ENCODE measurements at regions not wholly inside any gene's neighbourhood (a gene's known extent, or its start where the extent isn't known, plus 50 kb on each side); places are given as distances from the start of the nearest gene placed in this dataset.
"Not testable (repeated sequence)": the region's sequence is repeated elsewhere in the genome, so short reads cannot be mapped to it uniquely, and the experiment has no call there.

GRCh38 chr2:60350791-60351190 is 202.7 kb downstream of the BCL11A start:
- Histone ChIP-seq H3K27me3 (ENCODE audit: control insufficient read depth in 3 of 3, insufficient read depth in 3 of 3, low read length in 3 of 3) (peaks cover 0 to 8% (median 7%) of the 10 kb centered on the region in 3 donors), H3K9me3 (ENCODE audit: control insufficient read depth in 3 of 3, low read length in 3 of 3) (peaks cover 0 to 3% (median 2%) of the 10 kb centered on the region in 3 donors), H3K4me1 (ENCODE audit: control insufficient read depth in 3 of 3, insufficient read depth in 3 of 3, low read length in 3 of 3) (no peaks in the 10 kb centered on the region), H3K9ac (ENCODE audit: low read depth in 1 of 3, low read length in 3 of 3) (no peak overlapping the region), H3K27ac (ENCODE audit: low read depth, low read length) (no peak overlapping the region), H3K4me3 (ENCODE audit: low read length in 3 of 3) (no peak overlapping the region), H3K36me3 (ENCODE audit: control insufficient read depth in 3 of 3, insufficient read depth in 3 of 3, low read length in 3 of 3) (no peaks in the 10 kb centered on the region)

DNA sequence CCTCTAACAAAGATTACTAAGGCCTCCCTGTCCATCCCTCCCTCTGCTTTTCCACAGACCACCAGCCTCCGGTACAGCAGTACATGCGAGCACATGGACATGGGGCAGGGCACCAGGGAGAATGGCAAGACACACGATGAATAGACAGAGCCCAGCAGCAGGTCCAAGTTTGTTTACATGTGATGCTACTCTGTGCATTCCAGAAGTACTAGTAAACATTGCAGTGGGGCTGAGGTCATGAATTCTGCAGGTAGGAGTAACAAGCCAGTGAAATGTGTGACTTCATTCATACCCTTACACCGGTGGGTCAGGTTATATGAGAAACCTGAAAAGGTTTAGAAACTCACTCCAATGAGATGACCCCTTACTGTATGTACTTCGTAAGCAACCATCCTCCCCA is 205.7 kb downstream of the BCL11A start:
- Histone ChIP-seq H3K4me3 (ENCODE audit: low read length in 3 of 3) (no peak overlapping the region), H3K27me3 (ENCODE audit: control insufficient read depth in 3 of 3, insufficient read depth in 3 of 3, low read length in 3 of 3) (peaks cover 0 to 5% (median 5%) of the 10 kb centered on the region in 3 donors), H3K27ac (ENCODE audit: low read depth, low read length) (no peak overlapping the region), H3K4me1 (ENCODE audit: control insufficient read depth in 3 of 3, insufficient read depth in 3 of 3, low read length in 3 of 3) (no peaks in the 10 kb centered on the region), H3K36me3 (ENCODE audit: control insufficient read depth in 3 of 3, insufficient read depth in 3 of 3, low read length in 3 of 3) (no peaks in the 10 kb centered on the region), H3K9ac (ENCODE audit: low read depth in 1 of 3, low read length in 3 of 3) (no peak overlapping the region), H3K9me3 (ENCODE audit: control insufficient read depth in 3 of 3, low read length in 3 of 3) (peaks cover 0 to 3% (median 2%) of the 10 kb centered on the region in 3 donors)

- H3K27ac ChIP-seq (ENCODE audit: low read depth, low read length); H3K9me3 ChIP-seq (ENCODE audit: control insufficient read depth in 3 of 3, low read length in 3 of 3); H3K9ac ChIP-seq (ENCODE audit: low read depth in 1 of 3, low read length in 3 of 3); H3K36me3 ChIP-seq (ENCODE audit: control insufficient read depth in 3 of 3, insufficient read depth in 3 of 3, low read length in 3 of 3); H3K4me3 ChIP-seq (ENCODE audit: low read length in 3 of 3); H3K27me3 ChIP-seq (ENCODE audit: control insufficient read depth in 3 of 3, insufficient read depth in 3 of 3, low read length in 3 of 3); H3K4me1 ChIP-seq (ENCODE audit: control insufficient read depth in 3 of 3, insufficient read depth in 3 of 3, low read length in 3 of 3): not testable (repeated sequence)
Observed at GRCh38 chr2:60342491-60342890, 211.0 kb downstream of the BCL11A start.

DNA sequence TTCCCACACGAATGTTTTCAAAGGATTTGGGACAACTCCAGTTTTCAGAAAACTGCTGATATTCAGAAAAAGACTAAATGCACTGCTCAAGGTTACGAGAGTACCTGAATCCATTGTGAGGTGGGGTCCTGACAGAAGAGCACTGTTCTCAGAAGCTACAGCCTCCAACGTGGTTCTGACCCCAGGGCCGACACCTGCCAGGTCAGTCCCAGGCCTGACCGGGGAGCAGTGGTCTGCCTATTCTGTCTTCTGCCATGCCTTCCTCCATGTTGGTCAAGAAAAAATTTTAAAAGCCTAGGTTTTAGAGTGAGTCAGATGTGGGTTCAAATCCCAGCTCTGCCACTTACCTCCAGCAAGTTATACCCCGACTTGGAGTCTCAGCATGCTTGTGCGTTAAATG is 212.3 kb downstream of the BCL11A start:
- H3K4me1 ChIP-seq (ENCODE audit: control insufficient read depth in 3 of 3, insufficient read depth in 3 of 3, low read length in 3 of 3): no peaks in the 10 kb centered on the region

DNA sequence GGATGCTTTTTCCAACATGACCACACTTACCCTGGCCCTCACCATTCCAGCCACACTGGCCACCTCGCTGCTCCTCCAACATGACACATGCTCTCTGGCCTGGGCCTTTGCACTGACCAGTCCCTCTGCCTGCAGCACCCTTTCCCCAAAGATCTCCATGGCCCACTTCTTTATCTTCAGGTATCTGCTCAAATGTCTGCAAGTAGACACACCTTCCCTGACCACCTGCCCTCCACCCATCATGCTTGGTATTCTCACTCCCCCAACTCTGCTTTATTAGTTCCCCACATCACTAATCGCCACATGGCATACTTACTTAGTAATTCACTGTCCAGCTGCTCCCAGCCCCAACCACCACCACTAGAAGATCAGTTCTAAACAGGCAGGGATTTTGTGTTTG is 214.2 kb downstream of the BCL11A start:
- no peak overlapping the region for H3K4me3 ChIP-seq (ENCODE audit: low read length in 3 of 3)
- H3K36me3 ChIP-seq (ENCODE audit: control insufficient read depth in 3 of 3, insufficient read depth in 3 of 3, low read length in 3 of 3): no peaks in the 10 kb centered on the region
- no peaks in the 10 kb centered on the region for H3K4me1 ChIP-seq (ENCODE audit: control insufficient read depth in 3 of 3, insufficient read depth in 3 of 3, low read length in 3 of 3)
- no peak overlapping the region for H3K9ac ChIP-seq (ENCODE audit: low read depth in 1 of 3, low read length in 3 of 3)
- H3K27ac ChIP-seq (ENCODE audit: low read depth, low read length): no peak overlapping the region
- no peaks in the 10 kb centered on the region for H3K9me3 ChIP-seq (ENCODE audit: control insufficient read depth in 3 of 3, low read length in 3 of 3)
- peaks cover 0 to 2% (median 0%) of the 10 kb centered on the region in 3 donors for H3K27me3 ChIP-seq (ENCODE audit: control insufficient read depth in 3 of 3, insufficient read depth in 3 of 3, low read length in 3 of 3)

More for the DNA sequence above, 212.3 kb downstream of the BCL11A start:
- no peaks in the 10 kb centered on the region for H3K36me3 ChIP-seq (ENCODE audit: control insufficient read depth in 3 of 3, insufficient read depth in 3 of 3, low read length in 3 of 3)
- peaks cover 0 to 2% (median 0%) of the 10 kb centered on the region in 3 donors for H3K27me3 ChIP-seq (ENCODE audit: control insufficient read depth in 3 of 3, insufficient read depth in 3 of 3, low read length in 3 of 3)
- H3K4me3 ChIP-seq (ENCODE audit: low read length in 3 of 3): no peak overlapping the region
- H3K27ac ChIP-seq (ENCODE audit: low read depth, low read length): no peak overlapping the region
- H3K9ac ChIP-seq (ENCODE audit: low read depth in 1 of 3, low read length in 3 of 3): no peak overlapping the region
- no peaks in the 10 kb centered on the region for H3K9me3 ChIP-seq (ENCODE audit: control insufficient read depth in 3 of 3, low read length in 3 of 3)

DNA sequence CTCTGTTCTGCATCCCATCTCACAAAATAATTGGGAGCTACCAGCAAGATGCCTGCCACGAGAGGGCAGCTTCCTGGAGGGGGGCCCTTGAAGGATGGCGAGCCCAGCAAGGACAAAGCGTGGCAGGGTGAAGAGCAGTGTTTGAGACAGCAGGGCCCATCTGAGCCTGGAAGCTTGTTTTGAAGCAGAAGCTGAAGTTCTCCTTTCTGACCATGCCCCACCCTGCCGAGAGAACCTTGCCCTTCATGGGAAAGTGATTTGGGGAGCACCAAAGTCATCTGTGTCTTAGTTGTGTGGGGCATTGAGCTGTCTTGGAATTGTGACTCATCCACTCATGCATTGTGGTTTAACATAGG is 216.3 kb downstream of the BCL11A start:
- no peak overlapping the region for H3K4me3 ChIP-seq (ENCODE audit: low read length in 3 of 3)
- no peaks in the 10 kb centered on the region for H3K9me3 ChIP-seq (ENCODE audit: control insufficient read depth in 3 of 3, low read length in 3 of 3)

GRCh38 chr2:60336442-60337141 is 216.9 kb downstream of the BCL11A start:
- Histone ChIP-seq H3K4me3 (ENCODE audit: low read length in 3 of 3) (no peak overlapping the region), H3K36me3 (ENCODE audit: control insufficient read depth in 3 of 3, insufficient read depth in 3 of 3, low read length in 3 of 3) (no peaks in the 10 kb centered on the region), H3K9ac (ENCODE audit: low read depth in 1 of 3, low read length in 3 of 3) (no peak overlapping the region), H3K4me1 (ENCODE audit: control insufficient read depth in 3 of 3, insufficient read depth in 3 of 3, low read length in 3 of 3) (no peaks in the 10 kb centered on the region), H3K27me3 (ENCODE audit: control insufficient read depth in 3 of 3, insufficient read depth in 3 of 3, low read length in 3 of 3) (no peaks in the 10 kb centered on the region), H3K27ac (ENCODE audit: low read depth, low read length) (no peak overlapping the region), H3K9me3 (ENCODE audit: control insufficient read depth in 3 of 3, low read length in 3 of 3) (no peaks in the 10 kb centered on the region)

More for the DNA sequence above, 216.3 kb downstream of the BCL11A start:
- no peaks in the 10 kb centered on the region for H3K27me3 ChIP-seq (ENCODE audit: control insufficient read depth in 3 of 3, insufficient read depth in 3 of 3, low read length in 3 of 3)
- no peaks in the 10 kb centered on the region for H3K36me3 ChIP-seq (ENCODE audit: control insufficient read depth in 3 of 3, insufficient read depth in 3 of 3, low read length in 3 of 3)
- H3K27ac ChIP-seq (ENCODE audit: low read depth, low read length): no peak overlapping the region
- no peaks in the 10 kb centered on the region for H3K4me1 ChIP-seq (ENCODE audit: control insufficient read depth in 3 of 3, insufficient read depth in 3 of 3, low read length in 3 of 3)
- no peak overlapping the region for H3K9ac ChIP-seq (ENCODE audit: low read depth in 1 of 3, low read length in 3 of 3)

GRCh38 chr2:60335533-60336237 is 217.8 kb downstream of the BCL11A start:
- Histone ChIP-seq H3K9me3 (ENCODE audit: control insufficient read depth in 3 of 3, low read length in 3 of 3) (no peaks in the 10 kb centered on the region), H3K4me3 (ENCODE audit: low read length in 3 of 3) (no peak overlapping the region), H3K27me3 (ENCODE audit: control insufficient read depth in 3 of 3, insufficient read depth in 3 of 3, low read length in 3 of 3) (no peaks in the 10 kb centered on the region), H3K9ac (ENCODE audit: low read depth in 1 of 3, low read length in 3 of 3) (no peak overlapping the region), H3K4me1 (ENCODE audit: control insufficient read depth in 3 of 3, insufficient read depth in 3 of 3, low read length in 3 of 3) (no peaks in the 10 kb centered on the region), H3K27ac (ENCODE audit: low read depth, low read length) (no peak overlapping the region), H3K36me3 (ENCODE audit: control insufficient read depth in 3 of 3, insufficient read depth in 3 of 3, low read length in 3 of 3) (no peaks in the 10 kb centered on the region)

- H3K36me3 ChIP-seq (ENCODE audit: control insufficient read depth in 3 of 3, insufficient read depth in 3 of 3, low read length in 3 of 3): no peaks in the 10 kb centered on the region
- no peak overlapping the region for H3K4me3 ChIP-seq (ENCODE audit: low read length in 3 of 3)
- no peaks in the 10 kb centered on the region for H3K9me3 ChIP-seq (ENCODE audit: control insufficient read depth in 3 of 3, low read length in 3 of 3)
- no peak overlapping the region for H3K27ac ChIP-seq (ENCODE audit: low read depth, low read length)
- no peaks in the 10 kb centered on the region for H3K4me1 ChIP-seq (ENCODE audit: control insufficient read depth in 3 of 3, insufficient read depth in 3 of 3, low read length in 3 of 3)
- no peak overlapping the region for H3K9ac ChIP-seq (ENCODE audit: low read depth in 1 of 3, low read length in 3 of 3)
- H3K27me3 ChIP-seq (ENCODE audit: control insufficient read depth in 3 of 3, insufficient read depth in 3 of 3, low read length in 3 of 3): no peaks in the 10 kb centered on the region
Observed at GRCh38 chr2:60334610-60335009, 218.8 kb downstream of the BCL11A start.

- Histone ChIP-seq H3K4me1 (ENCODE audit: control insufficient read depth in 3 of 3, insufficient read depth in 3 of 3, low read length in 3 of 3) (no peaks in the 10 kb centered on the region), H3K9ac (ENCODE audit: low read depth in 1 of 3, low read length in 3 of 3) (no peak overlapping the region), H3K4me3 (ENCODE audit: low read length in 3 of 3) (no peak overlapping the region), H3K9me3 (ENCODE audit: control insufficient read depth in 3 of 3, low read length in 3 of 3) (no peaks in the 10 kb centered on the region), H3K27me3 (ENCODE audit: control insufficient read depth in 3 of 3, insufficient read depth in 3 of 3, low read length in 3 of 3) (no peaks in the 10 kb centered on the region), H3K36me3 (ENCODE audit: control insufficient read depth in 3 of 3, insufficient read depth in 3 of 3, low read length in 3 of 3) (no peaks in the 10 kb centered on the region), H3K27ac (ENCODE audit: low read depth, low read length) (no peak overlapping the region)
Observed at GRCh38 chr2:60333264-60333663, 220.2 kb downstream of the BCL11A start.

Data from skeletal muscle tissue (tissue), 3 donors.